NB4 (cell line): ENCODE measurements at regions not wholly inside any gene's neighbourhood (a gene's known extent, or its start where the extent isn't known, plus 50 kb on each side); places are given as distances from the start of the nearest gene placed in this dataset.

Experiments
- CTCF ChIP-seq: IDR thresholded peaks from one replicate; pipeline ENCODE4 v1.5.1; 2012; ENCODE audit warnings: low read depth, low read length
- POLR2A ChIP-seq: IDR thresholded peaks from 2 replicates; pipeline ENCODE4 v1.6.1; 2011; ENCODE audit warnings: mild to moderate bottlenecking; ENCODE audit not compliant: insufficient read length; ENCODE audit errors: extremely low read depth

- TF ChIP-seq POLR2A (no peak), CTCF (no peak)
Observed at GRCh38 chr2:24429197-24430074, 61.6 kb upstream of the NCOA1 start.
